Left kidney (tissue), 1 donor: ENCODE measurements at regions not wholly inside any gene's neighbourhood (a gene's known extent, or its start where the extent isn't known, plus 50 kb on each side); places are given as distances from the start of the nearest gene placed in this dataset.

Source experiments
- DNase-seq: peaks from one replicate; pipeline ENCODE4 v3.0.0-alpha.2; 2013

GRCh38 chr10:53003094-53003493 lies 230.5 kb upstream of the MBL2 start:
- DNase-seq: no peak

- no peak for DNase-seq
These were observed 227.1 kb upstream of the MBL2 start for GRCh38 chr10:52999681-53000080.

DNA sequence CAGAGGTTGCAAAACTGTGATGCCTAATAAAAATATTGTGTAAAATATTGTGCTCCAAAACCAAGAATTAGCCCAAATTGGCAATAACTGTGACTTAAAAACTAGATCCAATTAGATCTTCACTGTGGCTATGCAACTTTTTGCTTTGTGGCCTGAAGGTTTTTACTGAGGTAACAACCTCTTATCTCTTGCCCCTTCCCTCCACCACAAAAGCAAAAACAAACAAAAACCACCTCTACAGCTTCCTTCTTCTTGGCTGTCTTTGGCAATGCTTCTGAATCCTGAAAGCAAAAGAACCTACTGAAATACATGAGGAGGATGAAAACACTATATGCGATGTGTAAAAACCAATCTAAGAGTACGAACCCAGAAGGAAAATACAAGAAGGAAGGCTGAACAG lies 226.7 kb upstream of the MBL2 start:
- no peak for DNase-seq

DNA sequence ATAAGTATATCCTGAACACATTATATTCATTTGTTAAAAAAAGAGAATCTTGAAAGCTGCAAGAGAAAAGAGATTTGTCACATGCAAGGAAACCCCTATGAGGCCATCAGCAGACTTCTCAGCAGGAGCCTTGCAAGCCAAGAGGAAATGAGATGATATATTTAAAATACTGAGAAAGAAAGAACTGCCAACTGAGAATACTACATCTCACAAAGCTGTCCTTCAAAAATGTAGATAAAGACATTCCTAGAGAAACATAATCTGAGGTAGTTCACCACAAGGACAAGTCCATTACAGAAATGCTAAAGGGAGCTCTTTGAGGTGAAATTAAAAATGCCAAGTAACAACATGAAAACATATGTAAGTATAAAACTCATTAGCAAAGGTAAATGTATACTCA lies 224.4 kb upstream of the MBL2 start:
- no peak for DNase-seq

GRCh38 chr10:52994370-52994769 lies 221.8 kb upstream of the MBL2 start:
- DNase-seq: no peak

GRCh38 chr10:52993109-52993508 lies 220.5 kb upstream of the MBL2 start:
- DNase-seq: no peak

- no peak for DNase-seq
These were observed 220.0 kb upstream of the MBL2 start for GRCh38 chr10:52992567-52992966.

DNA sequence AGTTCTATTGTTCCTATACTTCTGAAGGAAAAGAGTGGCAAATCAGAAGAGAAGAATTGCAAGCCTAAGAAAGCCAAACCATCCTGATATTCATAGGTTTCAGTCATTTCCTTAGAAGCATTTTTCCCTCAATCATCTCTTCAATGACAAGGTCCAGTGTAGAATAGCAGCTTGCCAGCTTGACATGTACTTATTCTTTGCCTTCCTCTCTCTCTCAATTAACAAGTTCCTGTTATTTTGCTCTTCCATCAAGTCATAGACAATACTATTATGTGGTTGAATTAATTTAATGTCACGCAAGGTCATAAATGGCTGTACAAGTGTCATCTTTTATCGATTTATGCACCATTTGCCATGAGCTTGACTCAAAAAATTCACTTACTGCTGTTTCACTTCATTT lies 216.3 kb upstream of the MBL2 start:
- no peak for DNase-seq

GRCh38 chr10:52986125-52986524 lies 213.5 kb upstream of the MBL2 start:
- no peak for DNase-seq

DNA sequence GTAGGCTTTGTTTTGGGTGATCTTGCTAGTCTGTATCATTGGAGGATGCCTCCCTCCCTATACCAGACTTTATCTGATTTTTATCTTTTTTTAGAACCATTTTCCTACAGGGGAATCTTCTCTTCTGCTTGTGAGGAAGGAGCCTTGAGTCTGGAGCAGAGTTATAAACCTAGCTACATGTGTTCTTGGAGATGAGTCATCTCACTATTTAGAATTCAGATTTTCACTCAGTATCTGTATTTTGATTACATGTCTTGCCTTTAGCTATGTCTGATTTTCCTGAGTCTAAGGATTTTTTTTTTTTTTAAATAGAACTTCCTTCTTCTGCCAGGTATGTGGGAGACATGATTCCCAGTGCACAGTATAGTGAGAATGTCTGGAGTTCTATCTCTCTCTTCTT lies 211.6 kb upstream of the MBL2 start:
- no peak for DNase-seq

DNA sequence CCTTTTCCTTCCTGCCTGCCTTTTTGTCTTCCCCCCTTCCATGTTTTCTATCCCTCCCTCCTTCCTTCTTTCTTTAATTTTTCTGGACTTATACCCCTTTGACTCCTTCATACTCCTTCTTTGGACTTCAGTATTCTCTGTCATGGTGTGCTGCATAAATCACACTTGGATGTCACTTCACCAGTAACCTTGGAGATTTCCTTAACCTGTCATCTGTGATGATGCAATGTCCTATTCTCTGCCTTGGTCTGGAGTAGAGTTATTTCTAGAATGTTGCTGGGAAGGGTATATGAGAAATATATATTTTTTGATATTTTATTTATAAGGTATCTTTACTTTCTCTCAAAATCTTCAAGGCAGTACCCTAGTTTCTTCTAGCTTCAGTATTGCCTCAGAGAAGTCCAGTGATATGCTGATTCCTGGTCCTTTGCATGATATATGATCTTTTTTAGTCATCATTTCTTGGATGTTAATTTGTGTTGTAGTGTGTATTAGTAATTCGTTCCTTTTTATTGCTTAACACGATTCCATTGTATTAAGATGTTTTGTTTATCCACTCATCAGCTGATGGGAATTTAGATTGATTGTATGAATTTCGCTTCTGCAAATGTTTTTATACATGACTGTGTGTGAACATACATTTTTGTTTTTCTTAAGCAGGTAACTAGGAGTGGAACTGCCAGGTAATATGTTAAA lies 206.9 kb upstream of the MBL2 start:
- no peak for DNase-seq

- no peak for DNase-seq
These were observed 205.0 kb upstream of the MBL2 start for GRCh38 chr10:52977581-52977980.

DNA sequence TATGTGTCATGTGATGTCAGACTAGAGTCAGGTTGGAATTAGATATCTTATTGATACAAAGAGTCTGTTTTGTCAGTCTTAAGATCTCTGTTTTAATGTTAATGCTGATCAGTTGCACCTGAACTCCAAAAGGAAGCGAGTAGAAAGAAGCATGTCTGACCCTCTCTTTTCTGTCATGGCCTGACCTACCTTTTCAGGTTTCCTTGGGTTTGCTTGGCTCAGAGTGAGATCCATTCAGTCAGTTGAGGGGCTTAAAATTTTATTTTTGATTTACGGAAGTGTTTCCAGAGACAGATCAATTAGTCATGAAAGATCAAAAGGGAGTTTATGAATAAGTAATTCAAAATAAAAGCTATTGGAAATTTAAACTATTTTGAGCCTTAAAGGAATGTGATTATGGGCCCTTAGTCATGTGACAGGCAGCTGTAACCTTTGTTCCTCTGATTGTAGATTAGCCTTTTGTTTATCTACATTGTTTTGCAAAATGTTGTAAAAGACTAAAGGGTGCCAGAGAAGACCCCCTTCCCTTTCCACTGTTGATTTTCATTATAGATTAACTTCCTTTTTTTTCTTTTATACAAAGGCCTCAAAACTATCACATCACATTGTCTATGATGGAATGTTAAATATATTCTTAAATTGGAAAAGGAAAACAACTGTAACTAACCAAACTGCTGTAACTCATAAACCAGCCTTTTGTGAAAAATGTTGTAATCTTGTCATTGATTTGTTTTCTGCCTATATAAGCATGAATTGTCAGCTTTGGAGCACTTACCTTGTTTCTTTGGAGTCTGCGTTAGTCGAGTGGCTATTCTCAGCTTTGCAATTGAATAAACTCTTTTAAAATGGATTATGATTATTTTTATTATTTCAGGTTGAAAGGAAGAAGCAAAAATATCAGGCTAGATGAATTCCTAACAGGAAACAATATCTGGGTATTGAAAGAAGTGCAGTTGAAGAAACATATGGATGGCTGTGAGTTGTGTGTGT lies 195.5 kb upstream of the MBL2 start:
- DNase-seq: no peak

DNA sequence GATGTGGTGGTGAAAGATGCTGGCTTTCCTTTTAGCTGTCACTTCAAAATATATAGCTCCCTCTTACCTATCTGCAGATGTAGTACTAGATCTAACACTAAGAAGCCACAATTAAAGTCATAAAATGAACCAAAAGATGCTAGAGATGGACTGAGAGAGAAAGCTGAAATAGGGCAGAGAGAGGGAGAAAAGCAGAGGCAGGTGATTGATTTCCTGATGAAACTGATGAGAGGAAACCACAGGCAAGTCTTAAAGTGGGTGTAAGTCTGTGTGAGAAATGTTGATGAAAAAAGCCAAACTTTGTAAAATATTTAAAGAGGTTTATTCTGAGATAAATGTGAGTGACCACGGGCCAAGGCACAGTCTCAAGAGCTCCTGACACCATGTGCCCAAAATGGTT lies 194.3 kb upstream of the MBL2 start:
- DNase-seq: no peak

- DNase-seq: no peak
These were observed 193.4 kb upstream of the MBL2 start for GRCh38 chr10:52965938-52966401.

DNA sequence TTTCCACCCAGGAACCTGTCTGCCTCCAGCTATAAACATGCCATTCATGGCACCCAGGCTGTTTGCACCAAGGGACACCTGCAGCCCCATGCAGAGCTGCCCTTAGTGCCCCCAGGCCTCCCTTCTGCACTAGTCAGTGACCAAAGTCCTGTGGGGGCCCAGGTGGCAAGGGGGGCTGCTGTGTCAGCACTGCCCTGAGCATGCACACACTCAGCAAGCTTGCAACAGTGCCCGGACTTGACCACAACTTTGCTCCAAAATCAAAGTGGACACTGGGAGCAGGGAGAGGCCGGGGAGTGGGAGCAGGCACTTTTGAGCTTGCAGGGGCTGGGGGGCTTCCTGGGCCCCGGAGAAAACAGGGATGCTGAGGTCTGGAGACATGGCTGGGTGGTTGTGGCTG lies 192.9 kb upstream of the MBL2 start:
- DNase-seq: no peak

GRCh38 chr10:52961323-52961722 lies 188.7 kb upstream of the MBL2 start:
- no peak for DNase-seq

- DNase-seq: no peak
These were observed 187.2 kb upstream of the MBL2 start for GRCh38 chr10:52959810-52960209.

- no peak for DNase-seq
These were observed 184.3 kb upstream of the MBL2 start for GRCh38 chr10:52956861-52957260.

- DNase-seq: no peak
These were observed 183.9 kb upstream of the MBL2 start for GRCh38 chr10:52956461-52956860.

- no peak for DNase-seq
These were observed 182.8 kb upstream of the MBL2 start for GRCh38 chr10:52955337-52955736.

DNA sequence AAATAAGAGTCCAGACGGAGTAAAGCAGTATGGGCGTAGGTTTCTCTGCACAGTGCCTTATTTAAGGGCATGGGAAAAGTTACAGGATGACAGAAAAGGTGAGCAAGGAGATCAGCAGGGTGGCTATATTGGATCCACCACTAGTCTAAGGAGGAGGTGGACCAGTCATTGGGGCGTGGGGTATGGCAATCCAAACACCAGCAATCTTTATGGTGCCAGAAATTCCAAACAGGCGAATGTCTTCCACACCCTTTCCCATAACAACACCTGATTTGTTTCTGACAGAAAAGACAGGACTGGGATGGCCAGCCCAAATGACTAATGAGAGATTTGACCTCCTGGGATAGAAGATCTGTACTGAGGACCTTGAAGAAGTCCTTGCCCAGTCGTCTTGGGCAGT lies 181.8 kb upstream of the MBL2 start:
- no peak for DNase-seq

GRCh38 chr10:52952391-52953055 lies 179.9 kb upstream of the MBL2 start:
- no peak for DNase-seq
